ENCODE measurements at regions not wholly inside any gene's neighbourhood (a gene's known extent, or its start where the extent isn't known, plus 50 kb on each side); places are given as distances from the start of the nearest gene placed in this dataset.
"Not testable (repeated sequence)": the region's sequence is repeated elsewhere in the genome, so short reads cannot be mapped to it uniquely, and the experiment has no call there.

- TF ChIP-seq CTCF (IDR thresholded peaks at IDR 0.05); SIN3A (IDR thresholded peaks at IDR 0.05; ENCODE audit: borderline replicate concordance, insufficient read depth, low read depth, low read length); POLR2AphosphoS5 (IDR thresholded peaks at IDR 0.05; ENCODE audit: low read depth, low read length); REST (IDR thresholded peaks at IDR 0.05; ENCODE audit: insufficient read depth in 1 of 2, low read depth in 2 of 2, low read length in 1 of 2); TCF7L2 (IDR thresholded peaks at IDR 0.05; ENCODE audit: low read depth, low read length): not testable (repeated sequence)
Observed at GRCh38 chr12:91695406-91695805, 450.2 kb downstream of the BTG1 start.
